ENCODE measurements at regions not wholly inside any gene's neighbourhood (a gene's known extent, or its start where the extent isn't known, plus 50 kb on each side); places are given as distances from the start of the nearest gene placed in this dataset.

GRCh38 chr11:98007072-98007471 is 1013.7 kb upstream of the CNTN5 start:
- TF ChIP-seq CTCF (IDR thresholded peaks at IDR 0.05 in 8 of 11, conservative IDR thresholded peaks at IDR 0.05 in 3 of 11) (no peak), POLR2A (IDR thresholded peaks at IDR 0.05) (no peak)
